Endothelial cell of umbilical vein (primary cell): ENCODE measurements at regions not wholly inside any gene's neighbourhood (a gene's known extent, or its start where the extent isn't known, plus 50 kb on each side); places are given as distances from the start of the nearest gene placed in this dataset.

Experiments
- BruUV-seq: library from RNA; stranded (reverse); fragments of 400-500 nt; replicated peaks from 2 replicates; lab custom pipeline; 2021; lab: Mats Ljungman, UMichigan
- CTCF ChIA-PET: fragments of 300-600, 350-600 bp; sonication (Branson Sonifier 250); formaldehyde crosslinking; loops from one replicate; lab custom pipeline; 2021; ENCODE audit warnings: antibody characterized with exemption, inconsistent platforms; lab: Charles Lee
- POLR2A ChIA-PET: fragments of 300-600, 350-600 bp; sonication (Branson Sonifier 250); formaldehyde crosslinking; loops from one replicate; lab custom pipeline; 2021; ENCODE audit warnings: antibody characterized with exemption, inconsistent platforms; lab: Charles Lee
- DNase-seq: peaks from one replicate; pipeline ENCODE4 v3.0.0-alpha.2; 2011; ENCODE audit warnings: low read depth, low spot score
- FAIRE-seq: peaks from 2 replicates; lab custom pipeline; 2011; peaks lifted over from hg19 to GRCh38; lab: Jason Lieb, UNC
- H2AFZ ChIP-seq: 2 replicates; pipeline ENCODE4 v1.6.0; 2012; ENCODE audit warnings: low read depth, low read length, control low read depth, inconsistent platforms
- H3K27ac ChIP-seq: 2 replicates; pipeline ENCODE4 v1.5.1; 2011; ENCODE audit warnings: low read depth, mild to moderate bottlenecking, control low read depth, low read length, moderate library complexity; ENCODE audit not compliant: insufficient read depth
- H3K27me3 ChIP-seq, 2 experiments: 2 replicates each; pipeline versions ENCODE4 v1.6.0 to v1.6.1; 2011; ENCODE audit warnings: low read length in 2 of 2, mixed read lengths in 1 of 2; ENCODE audit not compliant: control insufficient read depth in 2 of 2, insufficient read depth in 2 of 2
- H3K36me3 ChIP-seq, 2 experiments: 2 replicates in 1 of 2; 3 replicates in 1 of 2; pipeline ENCODE4 v1.5.1; 2011; ENCODE audit warnings: low read length in 2 of 2, mild to moderate bottlenecking in 1 of 2, moderate library complexity in 1 of 2; ENCODE audit not compliant: control insufficient read depth in 2 of 2, insufficient read depth in 2 of 2; ENCODE audit errors: extremely low read depth in 1 of 2
- H3K4me1 ChIP-seq: 3 replicates; pipeline ENCODE4 v1.5.1; 2011; ENCODE audit warnings: mild to moderate bottlenecking, low read length; ENCODE audit not compliant: control insufficient read depth, insufficient read depth; ENCODE audit errors: extremely low read depth
- H3K4me2 ChIP-seq: 2 replicates; pipeline ENCODE4 v1.6.1; 2011; ENCODE audit warnings: low read length, control low read depth, mixed read lengths; ENCODE audit not compliant: insufficient read depth
- H3K4me3 ChIP-seq, 3 experiments: fragments of 200-600 bp in 1 of 3; sonication (generic), shearing (Covaris generic) in 1 of 3; replicated peaks in 1 of 3; 2 replicates each; pipeline ENCODE4 v1.5.1; 2011 to 2016; ENCODE audit warnings: control low read depth in 3 of 3, low read length in 3 of 3, mild to moderate bottlenecking in 2 of 3, inconsistent platforms in 1 of 3, low read depth in 1 of 3, moderate library complexity in 1 of 3; ENCODE audit not compliant: insufficient read depth in 1 of 3
- H3K79me2 ChIP-seq: 2 replicates; pipeline ENCODE4 v1.6.0; 2012; ENCODE audit warnings: low read length, inconsistent platforms; ENCODE audit not compliant: control insufficient read depth, insufficient read depth
- H3K9ac ChIP-seq: replicated peaks from 2 replicates; pipeline ENCODE3; 2011; ENCODE audit warnings: low read length, control low read depth; ENCODE audit not compliant: insufficient read depth; ENCODE audit errors: extremely low read depth
- H3K9me1 ChIP-seq: replicated peaks from 3 replicates; pipeline ENCODE4 v1.6.0; 2011; ENCODE audit warnings: mild to moderate bottlenecking, low read length; ENCODE audit not compliant: control insufficient read depth, insufficient read depth; ENCODE audit errors: extremely low read depth
- H3K9me3 ChIP-seq: replicated peaks from 2 replicates; pipeline ENCODE4 v1.5.1; 2012; ENCODE audit warnings: low read length, inconsistent platforms; ENCODE audit not compliant: control insufficient read depth, insufficient read depth
- H4K20me1 ChIP-seq: replicated peaks from 2 replicates; pipeline ENCODE3; 2011; ENCODE audit warnings: mild to moderate bottlenecking, low read length; ENCODE audit not compliant: control insufficient read depth, insufficient read depth; ENCODE audit errors: extremely low read depth
- EZH2 ChIP-seq: IDR thresholded peaks from 2 replicates; pipeline ENCODE4 v1.6.1; 2012; ENCODE audit warnings: borderline replicate concordance, low read depth, mild to moderate bottlenecking, moderate library complexity, low read length, inconsistent platforms; ENCODE audit not compliant: severe bottlenecking
- FOS ChIP-seq: IDR thresholded peaks from 2 replicates; pipeline ENCODE4 v1.6.1; 2011; ENCODE audit warnings: mild to moderate bottlenecking, low read length, moderate library complexity, borderline replicate concordance; ENCODE audit not compliant: insufficient read depth
- GATA2 ChIP-seq: IDR thresholded peaks from 2 replicates; pipeline ENCODE4 v1.7.0; 2011; ENCODE audit warnings: low read depth, mild to moderate bottlenecking, moderate library complexity, mixed read lengths, low read length; ENCODE audit not compliant: insufficient read length, insufficient read depth
- JUN ChIP-seq: IDR thresholded peaks from 2 replicates; pipeline ENCODE4 v1.6.1; 2011; ENCODE audit warnings: borderline replicate concordance, low read depth; ENCODE audit not compliant: insufficient read length, insufficient read depth
- MYC ChIP-seq: IDR thresholded peaks from one replicate; pipeline ENCODE4 v1.6.1; 2011; ENCODE audit warnings: mild to moderate bottlenecking, low read depth, low read length
- POLR2A ChIP-seq: IDR thresholded peaks from 2 replicates; pipeline ENCODE4 v1.6.1; 2012; ENCODE audit warnings: low read depth, mild to moderate bottlenecking, control low read depth, low read length
- POLR2AphosphoS5 ChIP-seq: IDR thresholded peaks from 2 replicates; pipeline ENCODE4 v1.6.1; 2012; ENCODE audit warnings: low read depth, mild to moderate bottlenecking, control low read depth, low read length, moderate library complexity; ENCODE audit not compliant: insufficient read depth
- dilution Hi-C: fragments of 300-500 bp; cut with MboI; formaldehyde crosslinking; loops from one replicate; pipeline ENCODE4 v1.15.0; 2019; ENCODE audit warnings: low sequenced_read_pairs; ENCODE audit not compliant: extremely low pct_ligation_motif_present
- intact Hi-C: fragments of 100-400 bp; cut with micrococcal nuclease; formaldehyde crosslinking; loops from one replicate; pipeline ENCODE4 v1.10.0; 2022
- TF ChIP-seq, protein P1 (sequence below), 2 donors: IDR thresholded peaks; 1 replicate in 1 of 2; 2 replicates in 1 of 2; pipeline ENCODE4 v1.5.1; 2011; ENCODE audit warnings: low read length in 2 of 2, mild to moderate bottlenecking in 2 of 2, moderate library complexity in 2 of 2, control low read depth in 1 of 2, inconsistent platforms in 1 of 2, low read depth in 1 of 2; ENCODE audit not compliant: insufficient read depth in 1 of 2; ENCODE audit errors: extremely low read depth in 1 of 2
- TF ChIP-seq, protein P2 (sequence below): IDR thresholded peaks from 2 replicates; pipeline ENCODE4 v1.6.1; 2011; ENCODE audit not compliant: insufficient read depth, insufficient read length

DNA sequence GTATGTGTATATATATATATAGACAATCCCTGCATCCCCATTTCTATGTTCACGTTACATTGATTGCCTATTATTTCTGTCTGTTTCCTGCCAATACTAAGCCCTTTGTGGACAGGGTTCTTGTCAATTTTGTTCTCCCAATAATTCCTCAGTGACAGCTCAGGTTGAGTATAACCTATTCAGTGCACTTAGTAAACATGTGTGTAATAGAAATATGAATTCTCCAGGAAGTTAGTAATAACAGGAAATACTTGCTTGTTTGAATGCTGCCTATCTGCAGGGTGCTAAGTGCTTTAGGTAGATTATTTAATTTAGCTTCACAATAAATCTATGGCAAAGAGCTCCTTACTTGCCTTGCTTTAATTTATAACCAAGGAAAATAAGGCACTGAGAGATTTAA lies 52.8 kb upstream of the PTGFR start:
- H3K9me3 ChIP-seq, result no peaks in the 10 kb centered on the region
- H3K36me3 ChIP-seq, result no peaks in the 10 kb centered on the region
- H3K9ac ChIP-seq, result no peak overlapping the region
- H3K27me3 ChIP-seq, result peaks cover 2 to 14% of the 10 kb centered on the region in 2 experiments
- no peak for DNase-seq
- POLR2A ChIA-PET, result no interaction called here
- H2AFZ ChIP-seq, result no peak overlapping the region
- H3K4me2 ChIP-seq, result no peak overlapping the region
- CTCF ChIA-PET, result interaction anchor here (1.3 to 1.8 kb wide), 2 partner anchors 11 to 104 kb away, joined by 3 to 7 read pairs; no protein-coding TSS in a partner anchor
- no peaks in the 10 kb centered on the region for H3K9me1 ChIP-seq
- no peaks in the 10 kb centered on the region for H4K20me1 ChIP-seq
- H3K4me1 ChIP-seq, result peaks cover 3% of the 10 kb centered on the region
- BruUV-seq, result no TSS peak
- no peak overlapping the region for H3K27ac ChIP-seq
- dilution Hi-C loops (no loop called here), intact Hi-C loops (no loop called here)
- TF ChIP-seq FOS (no peak), MYC (no peak), EZH2 (no peak), JUN (no peak), POLR2AphosphoS5 (no peak), GATA2 (no peak), POLR2A (no peak)
- TF ChIP-seq, protein P1, sequence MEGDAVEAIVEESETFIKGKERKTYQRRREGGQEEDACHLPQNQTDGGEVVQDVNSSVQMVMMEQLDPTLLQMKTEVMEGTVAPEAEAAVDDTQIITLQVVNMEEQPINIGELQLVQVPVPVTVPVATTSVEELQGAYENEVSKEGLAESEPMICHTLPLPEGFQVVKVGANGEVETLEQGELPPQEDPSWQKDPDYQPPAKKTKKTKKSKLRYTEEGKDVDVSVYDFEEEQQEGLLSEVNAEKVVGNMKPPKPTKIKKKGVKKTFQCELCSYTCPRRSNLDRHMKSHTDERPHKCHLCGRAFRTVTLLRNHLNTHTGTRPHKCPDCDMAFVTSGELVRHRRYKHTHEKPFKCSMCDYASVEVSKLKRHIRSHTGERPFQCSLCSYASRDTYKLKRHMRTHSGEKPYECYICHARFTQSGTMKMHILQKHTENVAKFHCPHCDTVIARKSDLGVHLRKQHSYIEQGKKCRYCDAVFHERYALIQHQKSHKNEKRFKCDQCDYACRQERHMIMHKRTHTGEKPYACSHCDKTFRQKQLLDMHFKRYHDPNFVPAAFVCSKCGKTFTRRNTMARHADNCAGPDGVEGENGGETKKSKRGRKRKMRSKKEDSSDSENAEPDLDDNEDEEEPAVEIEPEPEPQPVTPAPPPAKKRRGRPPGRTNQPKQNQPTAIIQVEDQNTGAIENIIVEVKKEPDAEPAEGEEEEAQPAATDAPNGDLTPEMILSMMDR (IDR thresholded peaks at IDR 0.05; ENCODE audit: extremely low read depth in 1 of 2, insufficient read depth in 1 of 2, low read depth in 1 of 2, low read length in 2 of 2), result no peak
- TF ChIP-seq, protein P2, sequence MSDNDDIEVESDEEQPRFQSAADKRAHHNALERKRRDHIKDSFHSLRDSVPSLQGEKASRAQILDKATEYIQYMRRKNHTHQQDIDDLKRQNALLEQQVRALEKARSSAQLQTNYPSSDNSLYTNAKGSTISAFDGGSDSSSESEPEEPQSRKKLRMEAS, result no peak
- H3K4me3 ChIP-seq, result no peak overlapping the region
- no peaks in the 10 kb centered on the region for H3K79me2 ChIP-seq
- no peak for FAIRE-seq
